ENCODE measurements at regions not wholly inside any gene's neighbourhood (a gene's known extent, or its start where the extent isn't known, plus 50 kb on each side); places are given as distances from the start of the nearest gene placed in this dataset.

- H3K9me3 ChIP-seq: peaks cover 0 to 11% of the 10 kb centered on the region in 2 donors
- TF ChIP-seq CTCF (IDR thresholded peaks at IDR 0.05): no peak
- peak overlapping the region in 1 of 2 donors; percentile 57 for H3K27ac ChIP-seq
- ATAC-seq: no peak
- DNase-seq: no peak
- H3K36me3 ChIP-seq: no peaks in the 10 kb centered on the region
- peaks cover 0 to 29% of the 10 kb centered on the region in 2 donors for H3K4me1 ChIP-seq
- no peak overlapping the region for H3K4me3 ChIP-seq
- intact Hi-C loops (cut with DNase I): no loop called here
- no peaks in the 10 kb centered on the region for H3K27me3 ChIP-seq
Measured at GRCh38 chr3:178003756-178004155, 532.5 kb upstream of the KCNMB2 start.

GRCh38 chr3:178005961-178006360 lies 530.3 kb upstream of the KCNMB2 start:
- intact Hi-C loops (cut with DNase I): no loop called here
- Histone ChIP-seq H3K27ac (no peak overlapping the region), H3K4me1 (peaks cover 0 to 23% of the 10 kb centered on the region in 2 donors), H3K9me3 (no peaks in the 10 kb centered on the region), H3K4me3 (no peak overlapping the region), H3K27me3 (no peaks in the 10 kb centered on the region), H3K36me3 (no peaks in the 10 kb centered on the region)
- no peak for TF ChIP-seq CTCF (IDR thresholded peaks at IDR 0.05)
- DNase-seq (no peak), ATAC-seq (no peak)

- DNase-seq (no peak), ATAC-seq (no peak)
- Histone ChIP-seq H3K36me3 (no peaks in the 10 kb centered on the region), H3K9me3 (no peaks in the 10 kb centered on the region), H3K27ac (no peak overlapping the region), H3K4me1 (no peaks in the 10 kb centered on the region), H3K4me3 (no peak overlapping the region), H3K27me3 (no peaks in the 10 kb centered on the region)
- intact Hi-C loops (cut with DNase I): no loop called here
- TF ChIP-seq CTCF (IDR thresholded peaks at IDR 0.05): no peak
Measured at GRCh38 chr3:178010306-178010705, 525.9 kb upstream of the KCNMB2 start.

- Histone ChIP-seq H3K4me1 (no peaks in the 10 kb centered on the region), H3K27me3 (no peaks in the 10 kb centered on the region), H3K9me3 (no peaks in the 10 kb centered on the region), H3K36me3 (no peaks in the 10 kb centered on the region), H3K27ac (no peak overlapping the region), H3K4me3 (no peak overlapping the region)
- no peak for ATAC-seq
- TF ChIP-seq CTCF (IDR thresholded peaks at IDR 0.05): no peak
- DNase-seq: no peak
- intact Hi-C loops (cut with DNase I): no loop called here
Measured at GRCh38 chr3:178019645-178020044, 516.6 kb upstream of the KCNMB2 start.

GRCh38 chr3:178022599-178022998 lies 513.6 kb upstream of the KCNMB2 start:
- intact Hi-C loops (cut with DNase I): no loop called here
- ATAC-seq (no peak), DNase-seq (no peak)
- H3K4me3 ChIP-seq: no peak overlapping the region
- H3K27me3 ChIP-seq: no peaks in the 10 kb centered on the region
- TF ChIP-seq CTCF (IDR thresholded peaks at IDR 0.05): no peak
- no peaks in the 10 kb centered on the region for H3K9me3 ChIP-seq
- no peak overlapping the region for H3K27ac ChIP-seq
- no peaks in the 10 kb centered on the region for H3K4me1 ChIP-seq
- no peaks in the 10 kb centered on the region for H3K36me3 ChIP-seq
